HTR-8/SVneo (cell line): ENCODE measurements at regions not wholly inside any gene's neighbourhood (a gene's known extent, or its start where the extent isn't known, plus 50 kb on each side); places are given as distances from the start of the nearest gene placed in this dataset.
"Not testable (repeated sequence)": the region's sequence is repeated elsewhere in the genome, so short reads cannot be mapped to it uniquely, and the experiment has no call there.

Experiments
- DNase-seq: peaks from one replicate; pipeline ENCODE4 v3.0.0; 2011; ENCODE audit warnings: low spot score, mixed read lengths; ENCODE audit not compliant: insufficient read length
- FAIRE-seq: peaks from 2 replicates; lab custom pipeline; 2011; peaks lifted over from hg19 to GRCh38; lab: Jason Lieb, UNC

DNA sequence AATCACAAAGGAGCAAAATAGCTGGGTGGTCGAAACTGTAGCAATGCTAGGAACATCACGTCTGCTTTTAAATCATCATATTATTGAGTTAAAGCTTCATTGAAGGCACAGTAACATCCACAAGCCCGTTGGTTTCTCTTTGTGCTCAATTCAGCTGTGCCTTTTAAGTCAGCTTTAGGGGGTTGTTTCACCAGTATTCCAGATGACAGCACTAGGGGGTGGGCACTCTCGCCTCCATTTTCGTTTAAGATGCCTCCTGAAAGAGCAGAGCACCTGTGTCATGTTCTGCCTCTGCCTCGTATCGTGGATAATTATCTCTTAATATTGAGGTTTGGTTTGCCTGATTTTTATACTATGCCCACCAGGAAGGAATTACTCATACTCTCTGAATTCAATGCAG lies 139.8 kb upstream of the PTBP2 start:
- no peak for DNase-seq
- no peak for FAIRE-seq

DNA sequence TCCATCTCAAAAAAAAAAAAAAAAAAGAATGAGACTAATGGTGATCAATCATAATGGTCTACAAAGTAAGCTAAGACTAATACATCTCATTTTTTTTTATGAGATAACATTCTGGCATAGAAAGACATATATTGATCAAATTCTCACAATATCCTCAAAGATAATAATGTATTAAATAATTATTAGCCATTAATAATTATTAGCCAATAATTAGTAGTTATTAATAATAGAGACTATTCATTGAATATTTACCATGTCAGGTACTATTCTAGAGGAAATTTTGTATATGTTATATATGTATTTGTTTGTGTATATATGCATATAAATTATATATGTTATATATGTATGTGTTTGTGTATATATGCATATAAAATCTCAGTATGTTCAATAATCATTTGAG lies 137.7 kb upstream of the PTBP2 start:
- FAIRE-seq: no peak
- no peak for DNase-seq

DNA sequence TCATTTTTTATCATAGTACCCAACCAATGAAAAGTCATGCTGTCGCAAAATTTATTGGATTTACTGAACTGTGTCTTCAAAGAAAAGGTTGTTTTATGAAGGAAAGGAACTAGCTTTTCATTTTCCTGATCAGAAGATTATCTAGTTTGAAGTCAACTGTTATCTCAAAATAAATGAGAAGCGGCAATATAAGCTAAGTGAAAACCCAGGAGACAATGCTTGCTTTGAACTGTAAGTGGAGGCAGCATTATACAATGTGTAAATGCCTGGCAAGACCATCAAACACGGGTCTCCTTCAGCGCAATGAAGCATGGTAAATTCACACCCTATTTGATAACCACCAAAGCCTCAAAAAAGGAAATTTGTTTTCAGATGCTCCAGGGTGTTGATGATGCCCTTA lies 134.4 kb upstream of the PTBP2 start:
- DNase-seq: no peak
- FAIRE-seq: no peak

DNA sequence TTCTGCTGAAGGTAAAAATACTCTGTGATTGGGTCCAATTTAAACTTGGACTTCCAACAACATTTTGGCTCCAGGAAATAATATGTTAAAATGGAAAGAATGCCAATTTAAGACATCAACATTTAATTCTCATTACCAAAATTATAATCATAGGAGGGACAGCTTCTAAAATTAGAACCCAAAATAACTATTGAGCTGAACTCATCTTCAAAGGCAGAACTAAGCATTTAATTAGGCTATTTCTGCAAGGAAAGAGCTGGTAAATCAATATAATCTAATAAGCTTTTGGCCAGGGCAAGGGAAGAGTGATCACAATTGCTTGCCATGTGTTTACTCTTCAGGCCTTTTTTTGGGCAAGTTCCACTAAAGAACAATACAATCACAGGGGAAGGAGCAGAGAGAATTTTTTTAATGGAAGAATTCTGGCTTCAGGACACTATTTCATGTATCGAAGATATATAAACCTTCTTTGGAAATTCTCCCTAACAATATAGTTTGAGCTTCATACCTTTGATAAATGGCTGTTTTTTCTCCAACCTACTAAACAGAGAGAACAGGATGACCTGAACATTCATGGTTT lies 133.1 kb upstream of the PTBP2 start:
- no peak for FAIRE-seq
- DNase-seq: no peak

DNA sequence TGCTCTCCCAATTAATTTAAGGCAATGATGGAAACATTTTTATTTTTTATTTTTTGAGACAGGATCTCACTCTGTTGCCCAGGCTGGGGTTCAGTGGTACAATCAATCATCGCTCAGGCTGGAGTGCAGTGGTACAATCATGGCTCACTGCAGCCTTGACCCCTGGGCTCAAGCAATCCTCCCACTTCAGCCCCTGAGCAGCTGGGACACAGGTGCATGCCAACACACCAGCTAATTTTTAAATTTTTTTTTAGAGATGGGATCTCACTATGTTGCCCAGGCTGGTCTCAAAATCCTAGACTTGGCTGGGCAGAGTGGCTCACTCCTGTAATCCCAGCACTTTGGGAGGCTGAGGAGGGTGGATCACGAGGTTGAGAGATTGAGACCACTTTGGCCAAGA lies 126.1 kb upstream of the PTBP2 start:
- DNase-seq, FAIRE-seq: not testable (repeated sequence)

DNA sequence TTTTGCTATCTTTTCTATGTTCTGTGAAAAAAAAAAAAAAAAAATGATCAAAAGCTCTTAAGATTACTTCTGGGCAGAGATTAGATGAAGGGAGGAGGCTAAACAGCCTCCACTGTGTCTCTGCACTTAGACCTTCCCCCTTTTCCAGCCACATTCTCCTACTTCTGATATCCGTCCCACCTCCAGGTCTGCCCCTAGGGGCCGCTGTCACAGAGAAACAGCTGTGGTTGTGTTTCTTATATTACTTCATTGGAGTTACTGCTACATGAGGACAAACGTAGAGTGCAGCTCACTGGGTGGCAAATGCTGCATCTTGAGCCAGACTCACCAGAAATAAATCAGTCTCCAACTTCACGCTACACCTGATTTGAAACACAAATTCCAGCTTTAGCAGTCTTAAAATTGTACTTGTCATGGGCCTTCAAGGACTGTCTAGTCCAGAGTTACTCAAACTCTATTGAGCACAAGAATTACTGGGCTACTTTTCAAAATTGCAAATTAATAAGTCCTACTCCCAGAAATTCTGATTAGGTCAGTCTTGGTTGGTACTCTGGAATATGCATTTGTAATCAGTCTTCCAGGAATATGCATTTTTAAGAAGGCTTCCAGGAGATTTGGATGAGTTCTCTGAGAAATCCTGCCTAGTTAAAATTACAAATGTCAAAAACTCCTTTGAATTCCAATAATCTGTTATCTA lies 125.2 kb upstream of the PTBP2 start:
- peak; percentile 12 for DNase-seq
- no peak for FAIRE-seq

DNA sequence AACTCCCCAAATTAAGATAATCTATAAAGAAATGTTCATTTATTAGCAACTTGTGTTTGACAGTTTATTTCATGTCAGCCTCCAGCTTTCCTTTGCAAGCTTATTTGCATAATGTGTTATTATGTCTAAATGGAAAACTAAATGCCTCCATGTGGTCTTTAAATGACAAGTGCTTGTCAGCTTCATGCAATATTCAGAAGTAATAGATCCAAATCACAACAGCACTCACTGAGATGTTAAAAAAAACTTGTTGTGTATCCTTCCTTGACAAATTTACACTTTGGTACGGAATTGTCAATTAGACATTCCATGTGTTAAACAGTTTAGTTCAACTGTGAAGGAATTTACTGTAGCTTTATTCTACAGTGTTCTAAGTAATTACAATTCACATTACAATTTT lies 124.4 kb upstream of the PTBP2 start:
- no peak for DNase-seq

DNA sequence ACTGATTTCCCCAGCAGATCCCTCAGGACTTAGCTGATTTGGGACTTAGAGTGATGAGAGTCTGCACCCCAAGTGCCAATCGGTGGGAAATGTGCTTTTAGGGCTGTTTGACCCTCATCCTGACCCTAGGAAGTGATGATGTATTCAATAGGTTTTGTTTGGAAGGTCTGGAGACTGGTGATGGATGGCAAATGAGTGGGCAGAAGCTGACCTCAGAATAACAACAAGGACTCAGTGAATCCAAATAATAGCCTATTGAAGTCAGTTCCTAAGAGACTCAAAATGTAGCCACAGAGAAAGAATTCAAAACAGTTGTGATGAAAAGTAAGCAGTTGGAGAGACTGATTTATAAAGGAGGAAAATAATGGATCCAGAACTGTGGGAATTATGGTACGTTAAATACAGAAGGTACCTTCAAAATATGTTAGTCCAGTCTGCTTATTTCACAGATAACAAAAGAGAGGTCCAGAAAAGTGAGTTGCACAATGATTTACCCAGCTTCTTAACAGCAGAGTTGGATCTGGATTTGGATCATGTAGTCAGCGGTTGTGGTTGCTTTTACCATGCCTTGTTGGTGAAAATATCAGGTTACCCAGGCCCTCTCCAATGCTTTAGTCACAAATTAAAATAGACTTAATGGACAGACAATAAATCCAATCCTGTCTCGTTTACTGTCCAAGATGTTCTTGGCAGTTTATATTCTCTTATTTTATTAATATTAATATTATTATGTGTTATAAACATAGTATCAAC lies 123.0 kb upstream of the PTBP2 start:
- DNase-seq (no peak), FAIRE-seq (no peak)

More for the DNA sequence above, 124.4 kb upstream of the PTBP2 start:
- no peak for FAIRE-seq

DNA sequence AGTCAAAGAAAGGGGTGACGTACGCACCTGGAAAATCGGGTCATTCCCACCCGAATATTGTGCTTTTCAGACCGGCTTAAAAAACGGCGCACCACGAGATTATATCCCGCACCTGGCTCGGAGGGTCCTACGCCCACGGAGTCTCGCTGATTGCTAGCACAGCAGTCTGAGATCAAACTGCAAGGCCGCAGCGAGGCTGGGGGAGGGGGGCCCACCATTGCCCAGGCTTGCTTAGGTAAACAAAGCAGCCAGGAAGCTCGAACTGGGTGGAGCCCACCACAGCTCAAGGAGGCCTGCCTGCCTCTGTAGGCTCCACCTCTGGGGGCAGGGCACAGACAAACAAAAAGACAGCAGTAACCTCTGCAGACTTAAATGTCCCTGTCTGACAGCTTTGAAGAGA lies 117.0 kb upstream of the PTBP2 start:
- not testable (repeated sequence) for DNase-seq, FAIRE-seq

DNA sequence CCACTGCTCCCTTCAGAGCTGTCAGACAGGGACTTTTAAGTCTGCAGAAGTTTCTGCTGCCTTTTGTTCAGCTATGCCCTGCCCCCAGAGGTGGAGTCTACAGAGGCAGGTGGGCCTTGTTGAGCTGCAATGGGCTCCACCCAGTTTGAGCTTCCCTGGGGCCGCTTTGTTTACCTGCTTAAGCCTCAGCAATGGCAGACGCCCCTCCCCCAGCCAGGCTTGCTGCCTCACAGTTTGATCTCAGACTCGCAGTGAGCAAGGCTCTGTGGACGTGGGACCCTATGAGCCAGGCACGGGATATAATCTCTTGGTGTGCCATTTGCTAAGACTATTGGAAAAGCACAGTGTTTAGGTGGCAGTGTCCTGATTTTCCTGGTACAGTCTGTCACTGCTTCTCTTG lies 104.2 kb upstream of the PTBP2 start:
- DNase-seq, FAIRE-seq: not testable (repeated sequence)

DNA sequence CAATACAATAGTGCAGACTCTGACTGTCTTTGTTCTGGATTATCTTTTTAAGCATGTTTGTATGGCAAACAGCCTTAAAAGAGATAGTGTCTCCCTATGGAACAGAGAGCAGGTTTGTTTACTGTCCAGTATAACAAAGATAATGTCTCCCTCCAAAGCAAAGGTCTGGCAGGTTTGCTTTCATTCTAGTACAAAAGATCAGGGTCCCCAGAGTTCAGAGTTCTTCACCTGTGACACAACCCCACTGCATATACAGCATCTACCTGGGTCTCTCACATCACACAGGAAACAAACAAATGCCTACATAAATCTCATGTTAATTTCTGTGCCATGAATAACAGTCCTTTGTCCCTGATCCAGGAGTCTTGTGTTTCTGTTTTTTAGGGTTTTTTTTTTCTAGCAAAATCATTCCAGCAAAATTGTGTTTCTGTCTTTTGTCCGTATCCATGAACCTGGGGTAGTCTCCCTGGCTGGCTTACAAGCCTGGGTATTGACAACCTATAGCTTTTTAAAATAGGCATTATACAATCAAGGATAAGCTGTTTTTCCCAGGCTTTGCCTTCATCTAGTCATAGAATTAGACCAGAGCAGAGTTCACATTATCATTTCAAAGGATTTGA lies 89.4 kb upstream of the PTBP2 start:
- DNase-seq (no peak), FAIRE-seq (no peak)

DNA sequence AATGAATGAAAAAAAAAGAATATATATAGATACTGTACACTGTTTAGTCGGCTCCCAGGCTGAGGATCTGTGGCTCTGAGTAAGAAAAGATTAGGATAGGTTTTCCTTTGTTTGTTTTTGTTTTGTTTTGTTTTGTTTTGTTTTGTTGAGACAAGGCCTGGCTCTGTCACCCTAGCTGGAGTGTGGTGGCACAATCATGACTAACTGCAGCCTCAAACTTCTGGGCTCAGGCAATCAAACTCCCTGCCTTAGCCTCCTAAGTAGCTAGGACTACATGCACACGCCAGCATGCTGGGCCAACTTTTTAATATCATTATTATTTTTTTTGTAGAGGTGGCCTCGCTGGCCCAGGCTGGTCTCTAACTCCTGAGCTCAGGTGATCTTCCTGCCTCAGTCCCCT lies 87.9 kb upstream of the PTBP2 start:
- FAIRE-seq: no peak
- no peak for DNase-seq

DNA sequence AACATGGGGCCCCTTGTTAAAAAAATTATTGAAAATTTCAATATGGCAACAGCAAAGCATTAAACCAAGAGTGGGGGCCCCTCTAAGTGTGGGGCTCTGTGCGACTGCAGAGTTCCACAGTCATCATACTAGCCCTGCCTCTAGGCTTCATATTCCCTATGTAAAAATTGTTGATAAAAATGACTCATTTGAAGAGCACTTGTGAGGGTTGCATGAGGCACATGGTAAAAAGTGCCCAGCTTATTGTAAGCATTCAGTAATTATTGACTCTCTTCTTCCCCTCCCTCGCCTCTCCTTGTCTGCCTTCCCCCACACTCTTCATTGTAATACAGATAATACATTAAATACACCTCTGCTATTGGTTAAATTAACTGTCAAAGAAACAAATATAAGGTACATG lies 86.7 kb upstream of the PTBP2 start:
- DNase-seq (no peak), FAIRE-seq (no peak)

DNA sequence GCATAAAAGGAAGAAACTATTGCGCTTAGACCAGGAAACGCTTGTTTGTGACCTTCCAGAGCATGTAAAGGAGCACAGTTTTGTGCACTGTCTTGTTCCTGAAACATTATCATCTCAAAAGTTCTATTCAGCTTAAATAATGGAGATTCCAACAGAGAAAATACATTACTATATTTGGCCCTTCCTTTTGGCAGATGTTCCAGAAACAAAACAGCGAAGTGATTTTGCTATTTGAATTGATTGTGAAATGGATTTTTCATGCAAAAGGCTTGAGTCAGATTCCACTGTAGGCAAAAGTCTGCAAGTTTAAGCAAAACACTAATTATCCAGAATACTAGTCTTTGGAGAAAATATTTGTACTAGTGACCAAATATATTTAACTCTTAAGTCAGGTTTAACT lies 80.3 kb upstream of the PTBP2 start:
- FAIRE-seq (no peak), DNase-seq (no peak)

DNA sequence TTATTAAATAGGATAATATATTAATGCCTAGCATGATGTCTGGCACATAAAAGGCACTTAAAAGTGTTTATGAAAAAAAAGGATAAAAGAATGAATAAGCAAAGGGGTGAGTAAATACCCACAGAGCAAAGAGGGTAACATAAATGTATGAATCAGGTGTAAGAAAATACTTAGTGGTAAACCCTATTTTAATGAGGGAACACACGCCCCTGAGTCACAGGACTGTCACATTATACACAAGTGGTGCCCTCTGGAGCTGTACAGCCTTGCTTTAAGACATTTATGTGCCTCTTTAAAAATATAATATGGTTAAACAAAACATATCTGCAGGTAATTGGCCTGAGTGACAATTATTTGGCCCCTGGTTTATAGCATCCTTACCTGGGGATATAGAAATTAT lies 78.1 kb upstream of the PTBP2 start:
- FAIRE-seq: no peak
- DNase-seq: no peak

DNA sequence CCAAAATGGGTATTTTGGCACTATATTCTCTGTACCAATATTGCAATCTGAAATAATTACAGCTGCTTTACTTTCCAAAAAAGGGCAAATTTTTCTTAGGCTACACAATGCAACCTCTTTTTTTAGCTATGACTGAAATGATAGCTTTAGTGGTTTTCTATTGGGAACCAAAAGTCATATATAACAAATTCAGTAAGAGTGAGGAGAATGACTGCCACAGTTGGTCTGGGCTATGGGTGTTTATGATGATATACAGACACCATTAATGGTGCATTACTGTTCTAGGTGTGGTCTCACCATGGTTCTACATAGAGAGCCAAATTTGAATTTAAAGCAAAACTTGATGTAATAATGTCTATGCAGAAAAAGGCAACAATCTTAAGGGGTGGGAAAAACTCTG lies 72.3 kb upstream of the PTBP2 start:
- FAIRE-seq: no peak

DNA sequence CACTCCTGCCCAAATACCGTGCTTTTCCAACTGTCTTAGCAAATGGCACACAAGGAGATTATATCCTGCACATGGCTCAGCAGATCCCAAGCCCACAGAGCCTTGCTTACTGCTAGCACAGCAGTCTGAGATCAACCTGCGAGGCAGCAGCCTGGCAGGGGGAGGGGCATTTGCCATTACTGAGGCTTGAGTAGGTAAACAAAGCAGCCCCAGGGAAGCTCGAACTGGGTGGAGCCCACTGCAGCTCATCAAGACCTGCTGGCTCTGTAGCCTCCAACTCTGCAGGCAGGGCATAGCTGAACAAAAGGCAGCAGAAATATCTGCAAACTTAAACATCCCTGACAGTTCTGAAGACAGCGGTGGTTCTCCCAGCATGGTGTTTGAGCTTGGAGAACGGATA lies 70.1 kb upstream of the PTBP2 start:
- DNase-seq: no peak
- FAIRE-seq: no peak

More for the DNA sequence above, 72.3 kb upstream of the PTBP2 start:
- DNase-seq: no peak

DNA sequence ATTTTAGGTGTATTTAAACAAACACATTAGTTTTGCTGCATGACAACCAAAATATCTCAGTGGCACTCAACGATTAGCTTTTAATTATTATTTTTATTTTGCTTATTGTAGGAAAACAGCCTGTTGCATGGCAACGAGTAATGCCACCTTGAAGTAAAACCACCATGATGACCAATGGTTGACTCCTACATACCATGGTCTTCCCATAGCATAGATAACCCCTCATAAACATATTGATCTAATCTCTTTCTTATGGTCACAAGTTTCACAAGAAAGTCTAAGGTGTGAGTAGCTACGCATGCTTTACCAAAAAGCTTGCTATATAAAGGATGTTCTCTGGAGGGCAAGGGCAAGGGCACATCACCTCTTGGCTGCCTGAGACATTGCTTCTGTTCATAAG lies 61.5 kb upstream of the PTBP2 start:
- no peak for FAIRE-seq
- no peak for DNase-seq

DNA sequence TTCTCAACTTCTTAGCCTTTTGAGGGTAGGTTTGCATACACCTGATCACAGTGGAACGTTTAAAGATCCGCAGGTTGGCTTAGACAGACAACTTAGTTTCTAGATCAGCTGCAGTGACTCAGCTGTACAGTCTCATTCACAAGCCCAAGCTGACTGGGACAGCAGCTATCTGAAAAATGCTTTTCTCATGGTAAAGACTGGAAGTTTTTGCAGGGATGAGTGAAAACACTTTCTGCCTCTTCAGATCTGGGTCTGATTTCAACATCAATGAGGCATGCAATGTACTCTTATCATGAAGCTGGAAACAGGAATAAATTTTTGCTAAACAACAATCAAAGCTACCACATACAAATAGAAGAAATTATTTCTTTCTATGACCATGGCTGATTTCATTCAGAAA lies 61.1 kb upstream of the PTBP2 start:
- no peak for FAIRE-seq
- DNase-seq: no peak
